K562 (cell line): ENCODE measurements at regions not wholly inside any gene's neighbourhood (a gene's known extent, or its start where the extent isn't known, plus 50 kb on each side); places are given as distances from the start of the nearest gene placed in this dataset.

ENCODE experiments used
- TF ChIP-seq, protein P1 (sequence below): sonication (generic); formaldehyde crosslinking; IDR thresholded peaks from 2 replicates; pipeline ENCODE4 v1.8.0; 2022; ENCODE audit warnings: missing genetic modification reagents, mild to moderate bottlenecking, borderline replicate concordance
- TF ChIP-seq, protein P2 (sequence below): sonication (generic); formaldehyde crosslinking; IDR thresholded peaks from 2 replicates; pipeline ENCODE4 v1.5.0; 2020; ENCODE audit warnings: missing genetic modification reagents

DNA sequence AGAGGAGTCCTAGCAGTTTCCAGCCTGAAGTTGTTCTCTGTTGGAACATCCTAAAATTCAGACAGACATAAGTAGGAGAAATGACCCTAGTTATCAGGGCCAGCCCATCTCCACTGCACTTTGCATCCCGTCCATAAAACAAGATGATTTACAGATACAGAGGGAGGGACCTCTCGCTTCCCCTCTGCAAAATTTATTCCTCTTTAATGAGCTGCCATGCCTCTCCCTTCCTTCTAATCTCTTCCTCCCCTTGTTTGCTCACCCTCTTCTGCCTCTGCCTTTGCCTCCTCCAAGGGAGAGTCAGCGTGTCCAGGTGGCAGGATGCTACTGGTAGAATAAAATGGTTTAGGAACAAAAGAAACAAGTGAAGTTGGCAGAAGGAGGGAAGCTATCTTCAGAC lies 351.3 kb downstream of the SOX9 start:
- TF ChIP-seq, protein P1, sequence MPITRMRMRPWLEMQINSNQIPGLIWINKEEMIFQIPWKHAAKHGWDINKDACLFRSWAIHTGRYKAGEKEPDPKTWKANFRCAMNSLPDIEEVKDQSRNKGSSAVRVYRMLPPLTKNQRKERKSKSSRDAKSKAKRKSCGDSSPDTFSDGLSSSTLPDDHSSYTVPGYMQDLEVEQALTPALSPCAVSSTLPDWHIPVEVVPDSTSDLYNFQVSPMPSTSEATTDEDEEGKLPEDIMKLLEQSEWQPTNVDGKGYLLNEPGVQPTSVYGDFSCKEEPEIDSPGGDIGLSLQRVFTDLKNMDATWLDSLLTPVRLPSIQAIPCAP (CRISPR knock-in tag), result no peak
- TF ChIP-seq, protein P2, sequence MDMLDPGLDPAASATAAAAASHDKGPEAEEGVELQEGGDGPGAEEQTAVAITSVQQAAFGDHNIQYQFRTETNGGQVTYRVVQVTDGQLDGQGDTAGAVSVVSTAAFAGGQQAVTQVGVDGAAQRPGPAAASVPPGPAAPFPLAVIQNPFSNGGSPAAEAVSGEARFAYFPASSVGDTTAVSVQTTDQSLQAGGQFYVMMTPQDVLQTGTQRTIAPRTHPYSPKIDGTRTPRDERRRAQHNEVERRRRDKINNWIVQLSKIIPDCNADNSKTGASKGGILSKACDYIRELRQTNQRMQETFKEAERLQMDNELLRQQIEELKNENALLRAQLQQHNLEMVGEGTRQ (CRISPR knock-in tag), result no peak
